Uterus (tissue), 3 donors: ENCODE measurements at regions not wholly inside any gene's neighbourhood (a gene's known extent, or its start where the extent isn't known, plus 50 kb on each side); places are given as distances from the start of the nearest gene placed in this dataset.

ENCODE experiments used
- DNase-seq, 2 donors: peaks; one replicate each; pipeline ENCODE4 v3.0.0-alpha.2; 2019 to 2020
- H3K27ac ChIP-seq, 2 donors: fragments of 200-600 bp; sonication (generic); 1 replicate in 1 of 2; 2 replicates in 1 of 2; pipeline ENCODE4 v1.5.1; 2016 to 2018
- H3K27me3 ChIP-seq, 2 donors: fragments of 200-600 bp; sonication (generic); one replicate each; pipeline ENCODE4 v1.5.1; 2018 to 2019; ENCODE audit warnings: control low read depth in 1 of 2
- H3K36me3 ChIP-seq, 2 donors: fragments of 200-600 bp; sonication (generic); one replicate each; pipeline ENCODE4 v1.5.1; 2019; ENCODE audit warnings: control low read depth in 1 of 2
- H3K4me1 ChIP-seq, 2 donors: fragments of 200-600 bp; sonication (generic); one replicate each; pipeline ENCODE4 v1.5.1; 2018 to 2019; ENCODE audit warnings: control low read depth in 1 of 2
- H3K4me3 ChIP-seq, 2 donors: fragments of 200-600 bp; sonication (generic); 1 replicate in 1 of 2; 2 replicates in 1 of 2; pipeline ENCODE4 v1.5.1; 2018 to 2019; ENCODE audit warnings: mild to moderate bottlenecking in 1 of 2
- H3K9me3 ChIP-seq, 2 donors: fragments of 200-600 bp; sonication (generic); one replicate each; pipeline ENCODE4 v1.5.1; 2019; ENCODE audit warnings: control low read depth in 1 of 2
- POLR2A ChIP-seq, 2 donors: fragments of 450-650 bp; IDR thresholded peaks; one replicate each; pipeline ENCODE4 v1.6.1; 2016; ENCODE audit warnings: antibody characterized with exemption in 2 of 2, mild to moderate bottlenecking in 1 of 2, moderate library complexity in 1 of 2
- intact Hi-C: fragments of 100-400 bp; cut with DNase I; formaldehyde crosslinking; loops from one replicate; pipeline ENCODE4 v1.15.1; 2023; ENCODE audit warnings: low total_unique reads
- TF ChIP-seq, protein P1 (sequence below), 4 experiments: fragments of 200-600 bp in 2 of 4; fragments of 450-650 bp in 2 of 4; sonication (generic) in 2 of 4; IDR thresholded peaks; one replicate each; pipeline ENCODE4 v1.5.1; 2016 to 2019; ENCODE audit warnings: antibody characterized with exemption in 4 of 4, mild to moderate bottlenecking in 2 of 4, moderate library complexity in 1 of 4
- donor health status: DM: yes; HTN: yes; CAD: no.

DNA sequence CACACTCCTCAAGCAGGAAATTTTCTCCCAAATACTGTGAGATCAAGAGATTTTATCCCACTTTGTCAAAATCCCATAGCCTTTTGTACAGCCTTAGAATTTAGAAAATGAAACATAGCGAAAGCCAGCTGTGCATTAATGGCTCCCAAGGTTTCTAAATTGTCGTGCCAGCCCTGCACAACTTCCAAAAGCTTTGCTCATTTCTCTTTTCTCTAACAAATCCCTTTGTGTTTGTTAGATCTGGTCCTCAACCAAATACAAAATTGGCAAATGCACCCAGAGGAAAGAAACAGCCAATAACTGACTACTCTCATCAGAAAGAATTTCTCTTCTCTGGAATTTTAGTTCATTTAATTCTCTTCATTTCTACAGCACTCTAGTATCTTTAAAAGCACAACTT lies 361.1 kb downstream of the INSIG2 start:
- H3K4me3 ChIP-seq, result no peak overlapping the region
- no peaks in the 10 kb centered on the region for H3K9me3 ChIP-seq
- no peaks in the 10 kb centered on the region for H3K27me3 ChIP-seq
- TF ChIP-seq, protein P1, sequence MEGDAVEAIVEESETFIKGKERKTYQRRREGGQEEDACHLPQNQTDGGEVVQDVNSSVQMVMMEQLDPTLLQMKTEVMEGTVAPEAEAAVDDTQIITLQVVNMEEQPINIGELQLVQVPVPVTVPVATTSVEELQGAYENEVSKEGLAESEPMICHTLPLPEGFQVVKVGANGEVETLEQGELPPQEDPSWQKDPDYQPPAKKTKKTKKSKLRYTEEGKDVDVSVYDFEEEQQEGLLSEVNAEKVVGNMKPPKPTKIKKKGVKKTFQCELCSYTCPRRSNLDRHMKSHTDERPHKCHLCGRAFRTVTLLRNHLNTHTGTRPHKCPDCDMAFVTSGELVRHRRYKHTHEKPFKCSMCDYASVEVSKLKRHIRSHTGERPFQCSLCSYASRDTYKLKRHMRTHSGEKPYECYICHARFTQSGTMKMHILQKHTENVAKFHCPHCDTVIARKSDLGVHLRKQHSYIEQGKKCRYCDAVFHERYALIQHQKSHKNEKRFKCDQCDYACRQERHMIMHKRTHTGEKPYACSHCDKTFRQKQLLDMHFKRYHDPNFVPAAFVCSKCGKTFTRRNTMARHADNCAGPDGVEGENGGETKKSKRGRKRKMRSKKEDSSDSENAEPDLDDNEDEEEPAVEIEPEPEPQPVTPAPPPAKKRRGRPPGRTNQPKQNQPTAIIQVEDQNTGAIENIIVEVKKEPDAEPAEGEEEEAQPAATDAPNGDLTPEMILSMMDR (IDR thresholded peaks at IDR 0.05), result no peak
- no peak for TF ChIP-seq POLR2A (IDR thresholded peaks at IDR 0.05)
- intact Hi-C loops, result no loop called here
- H3K4me1 ChIP-seq, result no peaks in the 10 kb centered on the region
- H3K27ac ChIP-seq, result no peak overlapping the region
- no peak for DNase-seq
- H3K36me3 ChIP-seq, result no peaks in the 10 kb centered on the region

DNA sequence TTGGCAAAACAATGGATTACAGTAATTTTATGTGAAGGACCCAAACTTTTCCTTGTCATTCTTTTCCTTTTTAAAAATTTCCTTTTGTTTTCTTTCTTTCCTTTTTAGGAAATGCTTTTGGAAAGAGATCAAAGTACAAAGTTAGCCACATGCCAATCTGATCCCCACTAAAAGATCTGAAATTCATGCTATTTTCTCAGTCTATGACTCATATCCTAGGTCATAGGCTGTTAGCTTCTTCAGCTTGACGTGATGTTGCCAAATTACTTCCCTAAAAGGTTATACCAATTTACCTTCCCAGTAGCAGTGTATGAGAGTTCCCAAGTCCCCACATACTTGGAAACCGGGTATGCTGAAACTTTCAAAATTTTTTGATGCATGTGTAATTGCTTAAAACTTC lies 355.3 kb downstream of the INSIG2 start:
- Histone ChIP-seq H3K9me3 (no peaks in the 10 kb centered on the region), H3K27ac (no peak overlapping the region), H3K27me3 (no peaks in the 10 kb centered on the region), H3K4me1 (no peaks in the 10 kb centered on the region), H3K36me3 (no peaks in the 10 kb centered on the region), H3K4me3 (no peak overlapping the region)
- intact Hi-C loops, result no loop called here
- TF ChIP-seq, protein P1 (IDR thresholded peaks at IDR 0.05), result no peak
- no peak for TF ChIP-seq POLR2A (IDR thresholded peaks at IDR 0.05)
- no peak for DNase-seq

DNA sequence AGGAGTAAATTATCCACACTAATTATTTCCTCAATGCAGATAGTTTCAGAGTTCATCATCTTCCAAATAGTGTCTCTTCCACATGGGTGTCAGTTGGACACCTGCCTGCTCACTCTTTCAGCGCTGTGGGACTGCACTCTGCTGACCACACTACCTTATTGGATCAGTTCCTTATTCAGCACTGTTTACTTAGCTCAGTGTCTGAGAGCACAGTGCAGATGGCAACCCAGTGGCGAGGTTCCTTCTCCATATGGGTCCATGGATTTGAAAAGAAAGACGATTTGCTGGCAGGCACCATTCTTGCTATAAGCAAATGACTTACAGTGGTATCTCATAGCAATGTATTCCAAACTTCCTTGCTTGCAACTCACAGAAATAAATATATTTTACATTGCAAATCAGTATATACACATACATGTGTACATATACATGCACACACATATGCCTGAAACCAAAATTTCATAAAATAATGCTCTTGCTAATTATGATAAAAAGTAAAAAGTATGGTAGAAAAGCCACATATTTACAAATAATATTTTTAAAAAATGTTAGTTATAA lies 354.8 kb downstream of the INSIG2 start:
- no peak overlapping the region for H3K4me3 ChIP-seq
- no peaks in the 10 kb centered on the region for H3K36me3 ChIP-seq
- no peaks in the 10 kb centered on the region for H3K4me1 ChIP-seq
- no peak for DNase-seq
- intact Hi-C loops, result no loop called here
- no peak for TF ChIP-seq POLR2A (IDR thresholded peaks at IDR 0.05)
- TF ChIP-seq, protein P1 (IDR thresholded peaks at IDR 0.05), result no peak
- H3K27me3 ChIP-seq, result no peaks in the 10 kb centered on the region
- no peaks in the 10 kb centered on the region for H3K9me3 ChIP-seq
- no peak overlapping the region for H3K27ac ChIP-seq

DNA sequence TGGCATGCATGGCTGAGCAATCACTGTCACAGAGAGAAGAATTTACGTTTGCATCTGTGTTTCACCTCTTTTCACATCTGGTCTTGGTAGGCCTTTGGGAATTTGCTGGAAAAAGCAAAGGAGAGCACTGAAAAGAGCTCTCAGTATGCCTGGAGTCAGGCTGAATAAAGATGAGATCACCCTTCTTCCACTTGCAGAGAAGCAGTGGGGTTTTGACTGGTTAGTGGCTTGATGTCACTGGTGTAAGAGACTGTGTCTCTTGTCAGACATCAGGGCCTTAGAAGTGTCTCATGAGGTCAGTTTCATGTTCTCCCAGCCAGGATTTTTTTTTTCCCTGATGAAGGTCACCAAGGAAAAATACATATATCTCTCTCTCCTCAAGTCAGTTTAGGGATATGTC lies 353.8 kb downstream of the INSIG2 start:
- Histone ChIP-seq H3K4me1 (no peaks in the 10 kb centered on the region), H3K27ac (no peak overlapping the region), H3K27me3 (no peaks in the 10 kb centered on the region), H3K4me3 (no peak overlapping the region), H3K36me3 (no peaks in the 10 kb centered on the region), H3K9me3 (no peaks in the 10 kb centered on the region)
- DNase-seq, result no peak
- no peak for TF ChIP-seq POLR2A (IDR thresholded peaks at IDR 0.05)
- TF ChIP-seq, protein P1 (IDR thresholded peaks at IDR 0.05), result no peak
- intact Hi-C loops, result no loop called here

DNA sequence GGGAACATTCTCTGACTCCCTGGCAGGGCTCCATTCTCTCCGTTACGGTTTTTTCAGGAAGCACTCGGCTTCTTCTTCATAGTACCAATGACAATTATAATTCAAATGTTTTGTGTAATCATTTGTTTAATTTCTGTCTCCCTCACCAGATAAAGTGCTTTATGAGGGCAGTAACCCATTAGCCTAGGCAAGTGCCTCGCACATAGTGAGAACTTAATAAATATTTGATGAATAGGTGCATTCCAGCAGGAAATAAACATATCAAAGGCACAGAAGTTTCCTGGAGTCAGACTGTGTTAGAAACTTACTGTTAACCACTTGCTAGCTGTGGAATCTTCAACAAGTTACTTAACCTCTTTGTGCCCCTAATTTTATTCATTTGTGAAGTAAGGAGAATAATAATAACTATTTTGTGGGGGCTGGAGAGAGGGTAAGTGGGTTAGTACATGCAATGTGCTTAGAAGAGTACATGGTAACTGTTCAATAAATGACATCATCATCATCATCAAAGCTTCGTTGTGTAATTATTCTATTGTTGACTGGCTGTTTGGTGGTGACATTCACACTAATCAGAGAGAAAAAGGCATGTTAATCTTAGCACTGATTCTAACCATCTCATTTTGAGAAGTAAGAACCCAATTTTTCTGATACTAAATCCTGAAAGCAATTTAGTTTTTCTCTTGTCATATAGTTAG lies 352.3 kb downstream of the INSIG2 start:
- no peak overlapping the region for H3K4me3 ChIP-seq
- H3K4me1 ChIP-seq, result no peaks in the 10 kb centered on the region
- H3K36me3 ChIP-seq, result no peaks in the 10 kb centered on the region
- no peak overlapping the region for H3K27ac ChIP-seq
- no peaks in the 10 kb centered on the region for H3K9me3 ChIP-seq
- intact Hi-C loops, result no loop called here
- no peak for TF ChIP-seq POLR2A (IDR thresholded peaks at IDR 0.05)
- TF ChIP-seq, protein P1 (IDR thresholded peaks at IDR 0.05), result no peak
- no peak for DNase-seq
- no peaks in the 10 kb centered on the region for H3K27me3 ChIP-seq
